ENCODE measurements at regions not wholly inside any gene's neighbourhood (a gene's known extent, or its start where the extent isn't known, plus 50 kb on each side); places are given as distances from the start of the nearest gene placed in this dataset.
"Not testable (repeated sequence)": the region's sequence is repeated elsewhere in the genome, so short reads cannot be mapped to it uniquely, and the experiment has no call there.

DNA sequence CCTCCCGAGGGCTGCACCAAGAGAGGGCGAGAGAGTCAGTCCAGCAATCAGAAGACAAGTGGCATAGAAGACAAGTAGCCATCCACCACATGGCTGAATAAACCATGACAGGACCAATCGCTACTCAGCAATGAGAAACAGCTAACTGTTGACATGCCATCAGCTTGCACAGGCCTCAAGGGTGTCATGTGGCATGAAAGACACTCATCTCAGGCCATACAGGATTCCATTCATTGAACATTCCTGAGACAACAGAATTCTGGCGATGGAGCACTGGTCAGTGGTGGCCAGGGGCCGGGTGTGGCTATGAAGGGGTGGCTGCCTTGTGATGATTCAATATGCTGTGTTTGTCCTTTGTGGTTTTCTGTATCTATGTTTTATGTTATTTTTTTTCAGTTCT, 182.0 kb downstream of the ADRA2C start:
- TF ChIP-seq, protein P1, sequence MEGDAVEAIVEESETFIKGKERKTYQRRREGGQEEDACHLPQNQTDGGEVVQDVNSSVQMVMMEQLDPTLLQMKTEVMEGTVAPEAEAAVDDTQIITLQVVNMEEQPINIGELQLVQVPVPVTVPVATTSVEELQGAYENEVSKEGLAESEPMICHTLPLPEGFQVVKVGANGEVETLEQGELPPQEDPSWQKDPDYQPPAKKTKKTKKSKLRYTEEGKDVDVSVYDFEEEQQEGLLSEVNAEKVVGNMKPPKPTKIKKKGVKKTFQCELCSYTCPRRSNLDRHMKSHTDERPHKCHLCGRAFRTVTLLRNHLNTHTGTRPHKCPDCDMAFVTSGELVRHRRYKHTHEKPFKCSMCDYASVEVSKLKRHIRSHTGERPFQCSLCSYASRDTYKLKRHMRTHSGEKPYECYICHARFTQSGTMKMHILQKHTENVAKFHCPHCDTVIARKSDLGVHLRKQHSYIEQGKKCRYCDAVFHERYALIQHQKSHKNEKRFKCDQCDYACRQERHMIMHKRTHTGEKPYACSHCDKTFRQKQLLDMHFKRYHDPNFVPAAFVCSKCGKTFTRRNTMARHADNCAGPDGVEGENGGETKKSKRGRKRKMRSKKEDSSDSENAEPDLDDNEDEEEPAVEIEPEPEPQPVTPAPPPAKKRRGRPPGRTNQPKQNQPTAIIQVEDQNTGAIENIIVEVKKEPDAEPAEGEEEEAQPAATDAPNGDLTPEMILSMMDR (IDR thresholded peaks at IDR 0.05) = not testable (repeated sequence)
- TF ChIP-seq POLR2A (IDR thresholded peaks at IDR 0.05) = not testable (repeated sequence)

Data from right lobe of liver (tissue), 4 donors.